K562 (cell line): ENCODE measurements at regions not wholly inside any gene's neighbourhood (a gene's known extent, or its start where the extent isn't known, plus 50 kb on each side); places are given as distances from the start of the nearest gene placed in this dataset.
A peak's percentile ranks its signal among the peaks of the same experiment; 100 is the strongest.

Experiments
- ATAC-seq: fragments of 200-7000 bp; cut with Tn5 transposase; 3 replicates; pipeline ENCODE4 v1.9.1; 2020; ENCODE audit warnings: moderate library complexity
- BruUV-seq: library from RNA; stranded (reverse); fragments of 400-500 nt; replicated peaks from 2 replicates; lab custom pipeline; 2021; lab: Mats Ljungman, UMichigan
- CTCF ChIA-PET: fragments of 300-600 bp; formaldehyde crosslinking; extraction: SDS; loops from one replicate; lab custom pipeline; 2021; ENCODE audit warnings: low intra/inter-chr PET ratio; lab: Yijun Ruan, JAX
- POLR2A ChIA-PET: fragments of 300-600, 350-650 bp; sonication (Branson Sonifier 250); formaldehyde crosslinking; extraction: SDS; loops from one replicate; lab custom pipeline; 2021; ENCODE audit warnings: antibody characterized with exemption, inconsistent platforms; lab: Yijun Ruan, JAX
- DNase-seq, 4 experiments: peaks; one replicate each; pipeline versions ENCODE4 v3.0.0 to v3.0.0-alpha.2; 2011 to 2018; ENCODE audit warnings: low spot score in 3 of 4, mixed read lengths in 3 of 4; ENCODE audit errors: extremely low read depth in 1 of 4
- FAIRE-seq: peaks from 2 replicates; lab custom pipeline; 2011; peaks lifted over from hg19 to GRCh38; lab: Jason Lieb, UNC
- H2AFZ ChIP-seq: 2 replicates; pipeline ENCODE4 v1.6.0; 2011; ENCODE audit warnings: low read depth, low read length, control low read depth, inconsistent platforms
- H3K27ac ChIP-seq: fragments of 200-600 bp; 3 replicates; pipeline ENCODE4 v1.8.0; 2011; ENCODE audit warnings: low read depth, mild to moderate bottlenecking, control low read depth, inconsistent platforms, low read length, moderate library complexity, mixed read lengths; ENCODE audit errors: extremely low read depth
- H3K27me3 ChIP-seq, 2 experiments: fragments of 300-600 bp in 1 of 2; 2 replicates in 1 of 2; 3 replicates in 1 of 2; pipeline versions ENCODE4 v1.6.0 to v1.8.0; 2011; ENCODE audit warnings: inconsistent platforms in 2 of 2, low read length in 2 of 2, mild to moderate bottlenecking in 1 of 2, mixed read lengths in 1 of 2, moderate library complexity in 1 of 2; ENCODE audit not compliant: control insufficient read depth in 2 of 2, insufficient read depth in 2 of 2
- H3K36me3 ChIP-seq: fragments of 300-600 bp; 3 replicates; pipeline ENCODE4 v1.8.0; 2011; ENCODE audit warnings: mild to moderate bottlenecking, low read length, inconsistent platforms; ENCODE audit not compliant: control insufficient read depth, insufficient read depth
- H3K4me1 ChIP-seq, 2 experiments: fragments of 200-600 bp in 1 of 2; replicated peaks in 1 of 2; 2 replicates in 1 of 2; 3 replicates in 1 of 2; pipeline versions ENCODE4 v1.5.1 to v1.8.0; 2011; ENCODE audit warnings: inconsistent platforms in 2 of 2, low read length in 2 of 2, mild to moderate bottlenecking in 1 of 2, mixed read lengths in 1 of 2, moderate library complexity in 1 of 2; ENCODE audit not compliant: control insufficient read depth in 2 of 2, insufficient read depth in 2 of 2
- H3K4me2 ChIP-seq: 2 replicates; pipeline ENCODE4 v1.6.1; 2011; ENCODE audit warnings: low read length, control low read depth, inconsistent platforms, mixed read lengths; ENCODE audit not compliant: insufficient read depth
- H3K4me3 ChIP-seq: fragments of 200-600 bp; sonication (generic), shearing (Covaris generic); 2 replicates; pipeline ENCODE4 v1.5.1; 2016; ENCODE audit warnings: control low read depth, inconsistent platforms
- H3K79me2 ChIP-seq: fragments of 200-600 bp; 3 replicates; pipeline ENCODE4 v1.8.0; 2011; ENCODE audit warnings: low read length, inconsistent platforms; ENCODE audit not compliant: control insufficient read depth, insufficient read depth
- H3K9ac ChIP-seq, 2 experiments: 2 replicates each; pipeline versions ENCODE4 v1.6.0 to v1.6.1; 2011; ENCODE audit warnings: low read depth in 2 of 2, low read length in 2 of 2, control low read depth in 1 of 2, inconsistent platforms in 1 of 2, mild to moderate bottlenecking in 1 of 2, mixed read lengths in 1 of 2; ENCODE audit not compliant: insufficient read depth in 1 of 2
- H3K9me1 ChIP-seq: one replicate; pipeline ENCODE4 v1.6.0; 2011; ENCODE audit warnings: inconsistent platforms, mild to moderate bottlenecking, low read length, moderate library complexity; ENCODE audit not compliant: control insufficient read depth, insufficient read depth
- H3K9me3 ChIP-seq: replicated peaks from 2 replicates; pipeline ENCODE4 v1.5.1; 2011; ENCODE audit warnings: low read depth, low read length, inconsistent platforms; ENCODE audit not compliant: control insufficient read depth, insufficient read depth
- H4K20me1 ChIP-seq: replicated peaks from 2 replicates; pipeline ENCODE4 v1.6.1; 2011; ENCODE audit warnings: low read length, inconsistent platforms, mixed read lengths; ENCODE audit not compliant: control insufficient read depth, insufficient read depth
- PURB ChIP-seq: sonication (generic); formaldehyde crosslinking; IDR thresholded peaks from 2 replicates; pipeline ENCODE4 v1.9.0; 2021; ENCODE audit warnings: low read depth, mild to moderate bottlenecking, missing genetic modification reagents
- ZNF324 ChIP-seq: fragments of 250-450 bp; sonication (Bioruptor Pico); IDR thresholded peaks from 2 replicates; pipeline ENCODE4 v1.4.0; 2020; ENCODE audit warnings: mild to moderate bottlenecking
- WGBS: fragments of 100-300 bp; shearing (Covaris generic); methylation state at CpG from one replicate; pipeline ENCODE4 v1.1.6; 2016; ENCODE audit warnings: low coverage, mixed read lengths; ENCODE audit not compliant: insufficient coverage; ENCODE audit errors: missing lambda C conversion rate; 5-methylcytosine and 5-hydroxymethylcytosine counted together
- in situ Hi-C: fragments of 300-500 bp; cut with MboI; formaldehyde crosslinking; loops from 4 replicates; pipeline ENCODE4 v1.15.0; 2018; ENCODE audit warnings: inconsistent platforms, mixed read lengths
- intact Hi-C: fragments of 100-400 bp; cut with micrococcal nuclease; formaldehyde crosslinking; loops from 2 replicates; pipeline ENCODE4 v1.14.2; 2022
- TF ChIP-seq, protein P1 (sequence below): sonication (generic); formaldehyde crosslinking; IDR thresholded peaks from 2 replicates; pipeline ENCODE4 v1.5.0; 2020; ENCODE audit warnings: missing genetic modification reagents
- TF ChIP-seq, protein P2 (sequence below): sonication (generic); formaldehyde crosslinking; IDR thresholded peaks from 2 replicates; pipeline ENCODE4 v1.8.1; 2023; ENCODE audit warnings: mild to moderate bottlenecking, missing genetic modification reagents
- TF ChIP-seq, protein P3 (sequence below): IDR thresholded peaks from 3 replicates; pipeline ENCODE4 v1.6.1; 2011; ENCODE audit warnings: borderline replicate concordance, mild to moderate bottlenecking, moderate library complexity; ENCODE audit not compliant: insufficient read length; ENCODE audit errors: extremely low read depth

DNA sequence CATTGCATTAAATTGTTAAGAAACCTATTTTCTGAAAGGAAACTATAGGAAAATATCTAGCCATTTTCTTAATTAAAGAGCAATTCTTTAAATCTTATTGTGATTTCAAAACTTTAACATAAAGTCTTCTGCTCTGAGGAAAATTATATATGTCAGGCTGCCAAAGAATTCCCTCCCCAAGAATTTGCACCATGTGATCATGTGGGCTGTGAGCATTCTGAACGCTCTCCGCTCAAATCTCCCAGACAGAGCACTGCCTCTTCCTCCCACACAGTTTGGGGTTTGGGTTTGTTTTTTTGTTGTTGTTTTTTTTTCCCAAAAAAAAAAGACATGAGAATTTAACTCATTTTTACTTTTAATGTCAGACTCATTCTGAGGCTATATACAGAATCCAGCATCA lies 155.9 kb upstream of the PALMD start:
- no peaks in the 10 kb centered on the region for H3K27me3 ChIP-seq
- no peak overlapping the region for H3K4me2 ChIP-seq
- ATAC-seq (no peak), DNase-seq (no peak)
- intact Hi-C loops (no loop called here), in situ Hi-C loops (no loop called here)
- H3K9ac ChIP-seq: no peak overlapping the region
- H3K9me1 ChIP-seq: no peaks in the 10 kb centered on the region
- BruUV-seq: no TSS peak
- H2AFZ ChIP-seq: no peak overlapping the region
- CTCF ChIA-PET: interaction anchor here (0.7 kb wide), 1 partner anchor 311 kb away, joined by 3 read pairs; no protein-coding TSS in a partner anchor
- H3K9me3 ChIP-seq: no peaks in the 10 kb centered on the region
- H4K20me1 ChIP-seq: no peaks in the 10 kb centered on the region
- H3K27ac ChIP-seq: no peak overlapping the region
- no peak for TF ChIP-seq ZNF324
- TF ChIP-seq, protein P1, sequence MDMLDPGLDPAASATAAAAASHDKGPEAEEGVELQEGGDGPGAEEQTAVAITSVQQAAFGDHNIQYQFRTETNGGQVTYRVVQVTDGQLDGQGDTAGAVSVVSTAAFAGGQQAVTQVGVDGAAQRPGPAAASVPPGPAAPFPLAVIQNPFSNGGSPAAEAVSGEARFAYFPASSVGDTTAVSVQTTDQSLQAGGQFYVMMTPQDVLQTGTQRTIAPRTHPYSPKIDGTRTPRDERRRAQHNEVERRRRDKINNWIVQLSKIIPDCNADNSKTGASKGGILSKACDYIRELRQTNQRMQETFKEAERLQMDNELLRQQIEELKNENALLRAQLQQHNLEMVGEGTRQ (CRISPR knock-in tag): peak; percentile 35
- TF ChIP-seq, all 486 proteins: peak for 1
- no peak overlapping the region for H3K4me3 ChIP-seq
- H3K4me1 ChIP-seq: no peaks in the 10 kb centered on the region
- no peaks in the 10 kb centered on the region for H3K79me2 ChIP-seq
- WGBS: 34% methylated on average over 2 of the region's 2 CpGs
- no peaks in the 10 kb centered on the region for H3K36me3 ChIP-seq
- POLR2A ChIA-PET: no interaction called here
- FAIRE-seq: no peak

DNA sequence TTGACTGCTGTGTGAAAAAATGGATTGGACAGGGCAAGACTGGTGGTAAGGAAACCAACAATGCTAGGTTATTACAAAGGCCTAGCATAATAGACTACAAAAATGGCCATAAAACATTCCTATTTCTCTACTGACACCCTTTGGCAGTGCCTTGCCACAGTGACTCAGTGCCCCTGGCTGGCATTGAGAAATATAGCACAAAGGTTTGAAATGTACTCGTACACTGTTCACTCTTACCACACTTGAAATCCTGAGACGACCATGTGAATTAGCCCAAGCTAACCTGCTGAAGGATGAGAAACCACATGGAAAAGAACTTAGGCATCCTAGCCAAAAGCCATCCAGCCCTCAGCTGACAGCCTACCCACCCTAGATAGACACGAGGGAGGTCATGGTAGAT lies 149.8 kb upstream of the PALMD start:
- H3K27me3 ChIP-seq: no peaks in the 10 kb centered on the region
- H3K9ac ChIP-seq: no peak overlapping the region
- in situ Hi-C loops (no loop called here), intact Hi-C loops (loop anchor here (5.0 kb wide), 1 partner anchor 101 kb away; no protein-coding TSS in a partner anchor)
- no TSS peak for BruUV-seq
- H3K36me3 ChIP-seq: no peaks in the 10 kb centered on the region
- FAIRE-seq (no peak), DNase-seq (no peak), ATAC-seq (no peak)
- no peaks in the 10 kb centered on the region for H3K9me3 ChIP-seq
- WGBS: 13% methylated on average over 3 of the region's 3 CpGs
- H3K27ac ChIP-seq: no peak overlapping the region
- H4K20me1 ChIP-seq: no peaks in the 10 kb centered on the region
- no peaks in the 10 kb centered on the region for H3K9me1 ChIP-seq
- H3K4me3 ChIP-seq: no peak overlapping the region
- TF ChIP-seq, protein P2, sequence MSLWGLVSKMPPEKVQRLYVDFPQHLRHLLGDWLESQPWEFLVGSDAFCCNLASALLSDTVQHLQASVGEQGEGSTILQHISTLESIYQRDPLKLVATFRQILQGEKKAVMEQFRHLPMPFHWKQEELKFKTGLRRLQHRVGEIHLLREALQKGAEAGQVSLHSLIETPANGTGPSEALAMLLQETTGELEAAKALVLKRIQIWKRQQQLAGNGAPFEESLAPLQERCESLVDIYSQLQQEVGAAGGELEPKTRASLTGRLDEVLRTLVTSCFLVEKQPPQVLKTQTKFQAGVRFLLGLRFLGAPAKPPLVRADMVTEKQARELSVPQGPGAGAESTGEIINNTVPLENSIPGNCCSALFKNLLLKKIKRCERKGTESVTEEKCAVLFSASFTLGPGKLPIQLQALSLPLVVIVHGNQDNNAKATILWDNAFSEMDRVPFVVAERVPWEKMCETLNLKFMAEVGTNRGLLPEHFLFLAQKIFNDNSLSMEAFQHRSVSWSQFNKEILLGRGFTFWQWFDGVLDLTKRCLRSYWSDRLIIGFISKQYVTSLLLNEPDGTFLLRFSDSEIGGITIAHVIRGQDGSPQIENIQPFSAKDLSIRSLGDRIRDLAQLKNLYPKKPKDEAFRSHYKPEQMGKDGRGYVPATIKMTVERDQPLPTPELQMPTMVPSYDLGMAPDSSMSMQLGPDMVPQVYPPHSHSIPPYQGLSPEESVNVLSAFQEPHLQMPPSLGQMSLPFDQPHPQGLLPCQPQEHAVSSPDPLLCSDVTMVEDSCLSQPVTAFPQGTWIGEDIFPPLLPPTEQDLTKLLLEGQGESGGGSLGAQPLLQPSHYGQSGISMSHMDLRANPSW (CRISPR knock-in tag): no peak
- TF ChIP-seq, protein P3, sequence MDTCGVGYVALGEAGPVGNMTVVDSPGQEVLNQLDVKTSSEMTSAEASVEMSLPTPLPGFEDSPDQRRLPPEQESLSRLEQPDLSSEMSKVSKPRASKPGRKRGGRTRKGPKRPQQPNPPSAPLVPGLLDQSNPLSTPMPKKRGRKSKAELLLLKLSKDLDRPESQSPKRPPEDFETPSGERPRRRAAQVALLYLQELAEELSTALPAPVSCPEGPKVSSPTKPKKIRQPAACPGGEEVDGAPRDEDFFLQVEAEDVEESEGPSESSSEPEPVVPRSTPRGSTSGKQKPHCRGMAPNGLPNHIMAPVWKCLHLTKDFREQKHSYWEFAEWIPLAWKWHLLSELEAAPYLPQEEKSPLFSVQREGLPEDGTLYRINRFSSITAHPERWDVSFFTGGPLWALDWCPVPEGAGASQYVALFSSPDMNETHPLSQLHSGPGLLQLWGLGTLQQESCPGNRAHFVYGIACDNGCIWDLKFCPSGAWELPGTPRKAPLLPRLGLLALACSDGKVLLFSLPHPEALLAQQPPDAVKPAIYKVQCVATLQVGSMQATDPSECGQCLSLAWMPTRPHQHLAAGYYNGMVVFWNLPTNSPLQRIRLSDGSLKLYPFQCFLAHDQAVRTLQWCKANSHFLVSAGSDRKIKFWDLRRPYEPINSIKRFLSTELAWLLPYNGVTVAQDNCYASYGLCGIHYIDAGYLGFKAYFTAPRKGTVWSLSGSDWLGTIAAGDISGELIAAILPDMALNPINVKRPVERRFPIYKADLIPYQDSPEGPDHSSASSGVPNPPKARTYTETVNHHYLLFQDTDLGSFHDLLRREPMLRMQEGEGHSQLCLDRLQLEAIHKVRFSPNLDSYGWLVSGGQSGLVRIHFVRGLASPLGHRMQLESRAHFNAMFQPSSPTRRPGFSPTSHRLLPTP: no peak
- no peak for TF ChIP-seq PURB (CRISPR knock-in tag)
- ChIA-PET POLR2A (interaction anchor here (0.6 kb wide), 1 partner anchor 579 kb away, joined by 3 read pairs; no protein-coding TSS in a partner anchor), CTCF (no interaction called here)
- H3K4me1 ChIP-seq: no peaks in the 10 kb centered on the region
- H2AFZ ChIP-seq: no peak overlapping the region
- H3K79me2 ChIP-seq: no peaks in the 10 kb centered on the region
- H3K4me2 ChIP-seq: no peak overlapping the region
